Esophagus squamous epithelium (tissue), 4 donors: ENCODE measurements at regions not wholly inside any gene's neighbourhood (a gene's known extent, or its start where the extent isn't known, plus 50 kb on each side); places are given as distances from the start of the nearest gene placed in this dataset.

Source experiments
- CTCF ChIP-seq, 6 experiments: fragments of 450-650 bp in 4 of 6; fragments of 200-600 bp in 2 of 6; sonication (generic) in 2 of 6; IDR thresholded peaks; one replicate each; pipeline ENCODE4 v1.5.1; 2016 to 2019; ENCODE audit warnings: antibody characterized with exemption in 6 of 6, mild to moderate bottlenecking in 4 of 6, moderate library complexity in 4 of 6
- POLR2A ChIP-seq, 4 donors: fragments of 450-650 bp; IDR thresholded peaks; one replicate each; pipeline ENCODE4 v1.6.1; 2017; ENCODE audit warnings: antibody characterized with exemption in 4 of 4, mild to moderate bottlenecking in 4 of 4, moderate library complexity in 3 of 4

DNA sequence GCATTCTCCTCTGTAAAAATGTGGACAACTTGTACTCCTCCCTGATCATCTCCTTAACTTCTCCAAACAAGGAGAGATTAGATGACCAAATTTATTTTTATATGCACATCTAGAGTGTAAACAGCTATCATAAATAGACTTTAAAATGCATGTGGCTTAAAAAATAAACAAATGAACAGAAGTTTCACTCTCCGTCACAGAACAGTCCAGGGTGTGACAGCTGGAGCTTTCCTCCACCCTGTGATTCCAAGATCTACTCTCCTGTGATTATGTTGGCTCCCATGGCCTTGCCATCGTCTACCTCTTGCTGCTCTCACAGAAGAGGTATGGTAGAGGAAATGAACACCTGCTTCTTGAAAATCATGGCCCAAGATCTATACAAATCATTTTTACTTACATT, 560.2 kb downstream of the TOX3 start:
- no peak for TF ChIP-seq CTCF (IDR thresholded peaks at IDR 0.05)
- TF ChIP-seq POLR2A (IDR thresholded peaks at IDR 0.05) = no peak
